Effector CD4-positive, alpha-beta T cell (primary cell): ENCODE measurements at regions not wholly inside any gene's neighbourhood (a gene's known extent, or its start where the extent isn't known, plus 50 kb on each side); places are given as distances from the start of the nearest gene placed in this dataset.
"Not testable (repeated sequence)": the region's sequence is repeated elsewhere in the genome, so short reads cannot be mapped to it uniquely, and the experiment has no call there.

ENCODE experiments used
- DNase-seq: peaks from one replicate; pipeline ENCODE4 v3.0.0-alpha.2; 2020

DNA sequence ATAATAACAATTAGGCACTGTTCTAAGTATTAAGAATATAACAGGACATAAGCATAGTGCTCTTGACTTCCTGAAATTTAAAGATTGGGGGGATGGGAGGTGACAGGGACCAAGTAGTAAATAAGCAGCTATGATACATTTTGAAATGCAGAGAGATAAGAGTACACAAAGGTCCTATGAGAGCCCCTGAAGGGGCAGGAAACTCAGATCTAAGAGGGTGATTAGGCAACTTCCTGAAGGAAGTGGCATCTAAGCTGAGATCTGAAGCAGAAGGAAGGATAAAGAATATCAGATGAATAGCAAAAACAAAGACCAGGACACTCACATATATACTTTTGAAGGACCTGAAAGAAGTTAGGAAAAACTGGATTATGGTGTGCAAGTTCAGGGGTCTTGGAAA, 415.2 kb upstream of the FRG2C start:
- DNase-seq, result no peak

DNA sequence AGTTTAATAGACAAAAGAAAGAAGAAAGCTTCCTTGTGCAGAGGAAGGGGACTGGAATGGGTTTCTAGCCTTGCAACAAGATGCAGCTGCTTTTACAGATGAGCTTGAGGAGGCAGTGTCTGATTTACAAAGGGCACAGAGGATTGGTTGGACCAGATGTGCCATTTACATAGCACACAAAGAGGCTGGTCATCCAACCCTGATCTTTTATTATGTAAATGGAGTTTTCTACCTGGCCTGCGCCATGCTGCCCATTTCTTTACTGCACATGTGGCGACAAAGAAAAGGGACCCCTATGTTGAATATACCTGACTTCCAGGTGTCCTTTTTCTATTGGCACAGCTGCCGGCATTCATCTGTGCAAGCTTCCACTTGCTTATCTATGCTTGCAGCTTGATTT, 409.4 kb upstream of the FRG2C start:
- DNase-seq, result no peak

DNA sequence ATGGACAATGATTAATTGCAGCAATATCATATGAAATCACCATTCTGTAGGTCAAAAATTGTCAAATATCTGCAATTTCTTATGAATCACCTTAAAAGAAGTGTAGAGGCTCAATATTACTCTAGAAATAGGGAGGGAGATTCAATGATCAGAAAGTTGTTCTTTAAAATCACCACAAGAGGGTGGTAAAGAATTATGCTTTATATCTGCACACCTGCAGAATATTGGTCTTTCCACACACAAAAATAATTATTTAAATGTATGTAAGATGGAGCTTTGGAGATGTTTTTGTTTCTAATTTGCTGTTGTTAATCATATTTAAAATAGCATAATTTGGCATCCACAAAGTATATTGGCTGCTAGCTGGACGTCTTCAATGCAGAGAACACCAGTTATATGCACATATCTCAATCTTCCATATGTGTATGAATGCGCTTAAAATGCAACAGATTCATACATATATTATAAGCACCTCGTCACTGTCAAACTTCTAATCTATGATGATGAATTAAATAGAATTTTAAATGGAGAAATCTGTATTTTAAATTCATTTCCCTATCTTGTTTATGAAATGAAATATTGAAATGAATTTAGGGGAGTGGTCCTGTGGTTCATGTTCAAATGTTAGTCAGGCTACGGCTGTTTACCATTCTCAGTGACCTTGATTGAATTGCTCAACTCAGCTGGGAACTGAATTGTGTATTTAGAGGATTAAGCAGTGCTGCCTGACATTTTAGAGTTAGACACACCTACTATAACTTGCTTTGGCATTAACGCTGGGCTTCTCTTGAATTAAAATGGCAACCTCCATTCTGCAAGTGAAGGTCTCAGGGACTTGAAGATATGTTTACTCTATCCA, 405.1 kb upstream of the FRG2C start:
- not testable (repeated sequence) for DNase-seq

DNA sequence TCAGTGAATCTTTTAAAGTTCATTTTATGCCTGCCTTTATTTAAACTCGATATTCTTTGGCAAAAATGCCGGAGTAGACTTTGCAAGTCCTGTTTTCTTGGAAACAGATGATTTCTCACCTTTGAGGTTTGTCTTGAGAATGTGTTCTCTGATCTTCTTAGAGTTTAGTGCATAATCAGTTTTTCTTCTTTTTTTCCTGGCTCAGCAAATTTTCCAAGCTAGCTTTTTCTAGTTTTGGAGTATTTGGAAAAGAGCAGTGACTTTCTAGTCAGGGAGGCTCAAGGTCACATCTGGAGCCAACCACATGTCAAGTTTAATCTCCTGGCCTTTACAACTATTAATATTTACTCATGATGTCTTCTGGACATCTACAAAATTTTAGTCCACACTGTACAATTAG, 403.2 kb upstream of the FRG2C start:
- DNase-seq, result not testable (repeated sequence)

DNA sequence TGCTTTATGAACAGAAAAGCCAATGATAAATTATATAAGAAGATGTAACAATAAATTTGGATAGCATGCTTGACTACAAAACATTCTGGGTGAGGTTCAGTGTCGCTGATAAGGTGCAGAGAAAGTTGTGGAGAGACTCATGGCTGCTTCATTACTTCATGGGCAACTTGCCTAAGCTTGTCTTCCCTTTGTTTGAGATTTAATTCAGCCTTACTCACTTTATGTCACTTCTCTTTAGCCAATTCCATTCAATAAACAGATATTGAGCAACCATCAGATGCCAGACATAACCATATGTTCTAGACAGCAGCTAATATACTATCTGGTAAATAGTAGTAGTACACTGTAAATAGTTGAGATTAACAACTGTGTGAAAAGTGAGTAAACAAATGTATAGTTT, 401.5 kb upstream of the FRG2C start:
- DNase-seq, result no peak

DNA sequence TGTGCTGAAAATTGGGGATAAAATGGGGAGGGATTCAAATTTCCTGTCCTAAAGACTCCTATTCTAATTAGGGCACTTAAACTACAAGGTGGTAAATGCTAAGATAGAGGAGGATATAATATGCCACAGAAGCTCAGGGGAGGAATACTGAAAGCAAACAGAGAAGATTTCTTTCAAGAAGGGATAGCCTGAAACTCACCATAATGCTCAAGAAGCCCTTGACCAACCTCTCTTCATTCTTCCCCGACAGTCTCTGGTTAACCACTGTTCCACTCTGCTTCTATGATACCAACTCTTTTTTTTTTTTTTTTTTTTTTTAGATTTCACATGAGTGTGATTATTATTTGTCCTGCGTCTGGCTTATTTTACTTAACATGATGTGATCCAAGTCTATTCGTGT, 398.2 kb upstream of the FRG2C start:
- DNase-seq, result no peak

DNA sequence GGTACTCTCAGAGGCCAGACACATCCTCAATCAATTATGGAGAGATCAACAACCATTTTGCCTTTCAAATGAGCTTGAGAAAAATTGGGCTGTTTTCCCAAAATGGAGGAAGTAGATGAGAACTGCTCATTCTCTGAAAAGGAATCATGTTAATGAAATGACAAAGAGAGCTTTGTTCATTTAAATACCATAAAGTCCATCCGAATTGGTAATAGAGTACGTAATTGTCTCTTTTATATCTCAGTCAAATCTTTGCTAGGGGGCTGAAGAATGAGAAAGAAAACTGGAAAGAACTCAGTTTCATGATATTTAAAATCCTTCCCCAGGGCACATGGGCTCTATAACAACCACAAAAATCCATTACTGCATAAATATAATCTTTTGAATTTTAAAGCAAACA, 395.6 kb upstream of the FRG2C start:
- not testable (repeated sequence) for DNase-seq

DNA sequence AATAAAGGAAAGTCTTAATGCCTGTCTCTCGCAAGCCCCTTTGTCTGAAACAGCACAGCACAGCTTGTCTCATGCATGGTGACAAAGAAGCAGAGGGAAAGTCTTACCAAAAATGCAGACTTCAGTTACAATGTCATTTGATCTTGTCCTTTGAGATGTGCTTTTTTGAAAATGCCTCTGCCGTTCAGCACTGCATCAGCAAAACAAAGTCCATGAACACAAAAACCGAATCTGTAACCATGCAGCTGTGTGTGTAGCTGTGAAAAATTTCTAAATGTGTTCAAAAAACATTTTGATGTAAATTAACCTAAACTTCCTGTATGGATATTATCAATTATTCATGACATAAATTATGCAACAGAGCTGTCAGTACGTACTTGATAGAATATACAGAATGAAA, 391.9 kb upstream of the FRG2C start:
- not testable (repeated sequence) for DNase-seq

DNA sequence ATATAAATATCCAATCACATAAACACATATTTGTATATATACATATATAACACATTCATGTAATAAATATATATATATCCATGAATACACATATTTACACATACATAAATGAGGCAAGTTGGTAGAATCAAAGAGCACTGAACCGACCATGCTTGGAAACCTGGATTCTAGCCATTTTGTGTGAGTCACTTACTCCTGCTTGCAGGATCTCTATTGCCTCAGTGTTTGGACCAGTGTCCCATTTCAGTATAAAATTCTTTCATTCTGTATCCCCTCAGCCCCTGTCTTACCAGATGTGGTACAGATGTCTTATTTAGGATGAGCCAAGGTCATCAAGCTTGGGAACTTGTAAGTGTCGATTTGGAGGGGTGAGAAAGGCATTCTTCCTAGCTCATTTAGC, 391.4 kb upstream of the FRG2C start:
- DNase-seq, result no peak

DNA sequence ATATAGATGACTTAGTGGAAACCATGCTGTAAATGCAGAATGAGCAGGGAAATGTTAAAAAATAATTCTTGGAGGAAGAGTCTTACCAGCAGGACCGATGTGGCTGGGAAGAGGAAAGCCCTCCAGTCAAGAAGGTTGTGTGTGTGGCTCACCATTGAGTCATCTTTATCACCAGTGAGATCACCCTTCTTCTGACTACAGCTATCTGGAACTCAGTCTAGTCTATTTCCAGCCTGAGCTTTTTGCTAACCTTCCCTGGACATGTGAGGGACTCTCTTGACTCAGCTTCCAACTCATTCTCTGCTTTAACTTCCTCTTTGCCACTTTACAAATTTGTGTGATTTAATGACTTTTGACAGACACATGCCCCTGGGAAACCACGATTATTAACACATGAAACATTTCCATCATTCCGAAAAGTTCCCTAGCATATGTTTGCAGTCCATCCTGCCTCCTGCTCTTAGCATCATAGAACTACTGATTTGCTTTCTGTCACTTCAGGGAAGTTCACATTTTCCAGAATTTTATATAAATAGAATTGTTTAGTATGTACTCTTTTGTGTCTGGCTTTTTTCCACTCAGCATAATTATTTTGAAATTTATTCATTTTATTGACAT, 378.5 kb upstream of the FRG2C start:
- DNase-seq, result not testable (repeated sequence)

DNA sequence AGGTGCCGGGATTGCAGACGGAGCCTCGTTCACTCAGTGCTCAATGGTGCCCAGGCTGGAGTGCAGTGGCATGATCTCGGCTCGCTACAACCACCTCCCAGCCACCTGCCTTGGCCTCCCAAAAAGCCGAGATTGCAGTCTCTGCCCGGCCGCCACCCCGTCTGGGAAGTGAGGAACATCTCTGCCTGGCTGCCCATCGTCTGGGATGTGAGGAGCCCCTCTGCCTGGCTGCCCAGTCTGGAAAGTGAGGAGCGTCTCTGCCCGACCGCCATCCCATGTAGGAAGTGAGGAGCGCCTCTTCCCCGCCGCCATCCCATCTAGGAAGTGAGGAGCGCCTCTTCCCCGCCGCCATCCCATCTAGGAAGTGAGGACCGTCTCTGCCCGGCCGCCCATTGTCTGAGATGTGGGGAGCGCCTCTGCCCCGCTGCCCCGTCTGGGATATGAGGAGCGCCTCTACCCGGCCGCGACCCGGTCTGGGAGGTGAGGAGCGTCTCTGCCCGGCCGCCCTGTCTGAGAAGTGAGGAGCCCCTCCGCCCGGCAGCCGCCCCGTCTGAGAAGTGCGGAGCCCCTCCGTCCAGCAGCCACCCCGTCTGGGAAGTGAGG, 375.1 kb upstream of the FRG2C start:
- not testable (repeated sequence) for DNase-seq

DNA sequence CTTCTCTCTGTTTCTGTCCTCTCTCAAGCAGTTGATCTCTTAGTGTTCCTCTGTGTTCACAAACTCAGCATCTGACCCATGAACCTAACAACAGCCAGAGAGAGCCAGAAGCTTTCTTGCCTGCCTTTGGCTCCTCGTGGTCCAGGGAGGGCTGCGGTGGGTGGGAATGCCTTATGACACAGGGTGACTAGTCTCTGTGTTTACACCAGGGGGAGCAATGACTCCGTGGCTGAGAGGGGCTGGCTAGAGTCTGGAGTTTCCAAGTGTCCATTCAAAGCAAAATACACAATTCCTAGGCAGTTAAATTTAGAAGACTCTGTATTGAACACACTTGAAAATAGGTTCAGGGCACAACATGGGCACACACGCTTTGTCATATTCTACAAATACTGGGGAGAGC, 370.0 kb upstream of the FRG2C start:
- no peak for DNase-seq

DNA sequence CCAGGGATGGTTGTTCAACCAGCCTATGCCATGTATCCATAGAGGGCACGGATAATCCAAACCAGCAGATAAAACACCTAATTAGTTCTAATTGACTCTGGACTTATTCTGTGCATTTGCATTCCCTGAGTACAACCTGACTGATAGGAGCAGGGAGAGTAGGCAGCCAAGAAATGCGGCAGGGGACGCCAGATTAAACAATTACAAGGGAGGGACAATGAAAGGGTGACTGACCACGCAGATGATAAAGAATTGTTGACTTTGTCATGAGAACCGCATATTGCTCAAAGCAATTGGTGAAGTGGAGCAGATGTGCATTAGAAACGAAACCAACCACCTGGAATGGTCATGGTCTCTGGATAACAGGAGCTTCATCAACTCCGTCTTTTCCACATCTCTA, 369.1 kb upstream of the FRG2C start:
- DNase-seq, result no peak

DNA sequence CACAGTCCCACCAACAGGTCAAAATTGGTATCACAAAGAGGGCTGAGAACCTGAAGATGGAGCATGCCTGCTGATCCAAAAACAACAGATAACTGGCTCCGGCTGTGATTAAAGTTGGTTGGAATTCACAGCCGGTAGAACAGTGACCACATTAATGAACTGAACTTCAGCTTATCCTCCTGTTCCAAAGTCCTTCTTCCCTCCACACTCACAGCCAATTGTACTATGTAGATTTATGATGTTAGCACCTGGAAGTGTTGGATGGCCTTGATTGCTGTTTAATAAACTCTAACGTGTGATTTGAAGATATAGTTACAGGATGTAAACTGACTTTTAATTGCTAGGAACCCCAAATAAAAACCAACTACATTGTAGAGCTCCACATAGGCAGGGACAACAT, 367.3 kb upstream of the FRG2C start:
- no peak for DNase-seq

DNA sequence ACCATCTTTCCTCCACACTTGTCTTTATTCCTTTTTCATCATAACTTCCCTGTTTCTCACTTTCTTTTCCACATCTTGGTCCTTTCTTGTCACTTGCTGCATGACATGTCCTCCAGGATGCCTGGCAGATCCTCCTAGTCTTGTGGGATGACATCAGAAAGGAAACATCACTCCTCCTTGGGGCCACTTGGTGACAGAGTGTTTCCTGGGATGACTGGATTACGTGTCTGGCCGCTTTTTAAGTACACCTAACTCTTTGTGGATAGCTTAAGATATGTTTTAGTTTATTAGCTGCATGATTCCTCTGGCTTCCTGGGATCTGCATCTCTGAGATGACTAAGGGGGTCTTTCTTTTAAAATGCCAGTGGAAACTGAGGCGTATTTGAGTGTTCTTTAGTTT, 363.5 kb upstream of the FRG2C start:
- DNase-seq, result no peak

DNA sequence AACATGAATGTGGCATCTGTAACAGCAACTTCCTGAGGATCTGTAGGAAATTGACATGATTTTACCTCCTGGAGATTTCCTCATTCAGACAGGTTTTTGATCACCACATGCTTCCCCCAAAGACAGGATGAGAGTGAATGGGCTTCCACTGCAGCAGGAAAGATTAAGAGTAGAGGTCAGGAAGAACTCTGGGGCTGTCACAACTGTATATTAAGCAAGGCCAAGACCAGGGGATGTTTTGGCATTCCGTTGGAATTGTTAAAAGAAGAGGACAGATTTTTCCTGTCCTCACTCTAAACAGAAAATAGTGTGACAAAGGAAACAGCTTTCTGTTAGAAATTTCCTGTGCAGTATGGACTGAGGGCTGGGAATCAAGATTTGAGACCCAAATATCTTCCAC, 363.1 kb upstream of the FRG2C start:
- DNase-seq, result not testable (repeated sequence)

DNA sequence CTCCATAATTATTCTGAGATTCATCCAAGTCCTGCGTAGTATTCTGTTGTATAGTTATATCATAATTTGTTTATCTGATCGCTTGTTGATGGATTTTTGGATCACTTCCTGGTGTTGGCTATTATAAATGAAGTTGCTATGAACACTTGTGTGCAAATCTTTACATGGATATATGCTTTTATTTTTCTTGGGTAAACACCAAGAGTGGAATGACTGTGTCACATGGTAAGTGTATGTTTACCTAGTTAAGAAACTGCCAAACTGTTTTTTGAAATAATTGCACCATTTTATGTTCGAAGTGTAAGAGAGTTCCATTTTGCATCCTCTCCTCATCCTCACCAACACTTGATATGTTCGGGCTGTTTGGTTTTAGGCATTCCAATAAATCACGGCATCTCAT, 360.4 kb upstream of the FRG2C start:
- DNase-seq, result no peak

DNA sequence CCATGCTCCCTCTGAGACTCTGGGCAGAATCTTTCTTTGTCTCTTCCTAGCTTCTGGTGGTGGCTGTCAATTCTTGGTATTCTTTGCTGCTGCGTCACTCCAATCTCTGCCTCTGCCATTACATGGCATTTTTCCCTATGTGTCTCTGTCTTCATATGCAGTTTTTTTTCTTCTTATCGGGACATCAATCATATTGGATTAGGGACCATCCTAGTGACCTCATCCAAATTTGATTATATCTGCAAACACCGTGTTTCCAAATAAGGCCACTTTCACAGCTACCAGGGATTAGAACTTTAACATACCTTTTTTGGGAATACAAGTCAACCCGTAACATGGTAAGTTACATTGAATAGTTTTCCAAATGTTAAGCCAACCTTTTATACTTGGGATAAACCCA, 358.2 kb upstream of the FRG2C start:
- no peak for DNase-seq

DNA sequence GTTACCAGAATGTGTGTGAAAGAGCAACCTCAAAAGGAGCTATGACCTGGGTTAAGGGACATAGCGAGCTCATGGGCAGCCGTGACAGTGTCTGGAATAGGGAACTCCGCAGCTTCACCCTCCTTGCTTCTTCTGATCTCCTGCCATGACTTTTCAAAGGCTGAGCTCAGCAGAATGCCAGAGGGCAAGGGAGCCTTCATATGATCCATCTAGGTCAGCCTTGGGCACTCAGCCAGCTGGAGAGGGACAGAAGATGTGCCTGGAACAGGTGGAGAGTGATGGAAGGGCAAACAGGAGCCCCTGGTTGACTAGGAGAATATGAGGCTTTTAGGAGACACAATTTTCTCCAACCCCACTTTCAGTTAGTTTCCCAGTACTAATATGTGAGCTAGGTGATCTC, 352.8 kb upstream of the FRG2C start:
- DNase-seq, result not testable (repeated sequence)

DNA sequence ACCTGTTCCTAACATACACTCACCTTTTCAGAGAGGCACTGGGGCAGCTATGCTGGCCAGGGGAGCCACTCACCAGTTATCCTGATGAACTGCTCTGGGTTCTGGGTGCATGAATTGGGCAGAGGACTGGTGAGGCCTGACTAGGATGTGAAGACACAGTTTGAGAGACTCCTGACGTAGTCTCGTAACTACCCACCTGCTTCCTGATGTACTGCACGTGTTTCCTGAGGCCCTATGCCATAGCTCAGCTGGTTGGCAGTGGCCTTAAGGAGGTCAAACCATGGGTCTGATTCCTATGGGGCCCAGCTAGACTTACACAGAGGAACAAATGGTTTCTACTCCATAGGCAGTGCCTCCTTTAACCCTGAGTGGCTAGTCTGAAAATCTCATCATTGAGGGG, 351.7 kb upstream of the FRG2C start:
- DNase-seq, result not testable (repeated sequence)

DNA sequence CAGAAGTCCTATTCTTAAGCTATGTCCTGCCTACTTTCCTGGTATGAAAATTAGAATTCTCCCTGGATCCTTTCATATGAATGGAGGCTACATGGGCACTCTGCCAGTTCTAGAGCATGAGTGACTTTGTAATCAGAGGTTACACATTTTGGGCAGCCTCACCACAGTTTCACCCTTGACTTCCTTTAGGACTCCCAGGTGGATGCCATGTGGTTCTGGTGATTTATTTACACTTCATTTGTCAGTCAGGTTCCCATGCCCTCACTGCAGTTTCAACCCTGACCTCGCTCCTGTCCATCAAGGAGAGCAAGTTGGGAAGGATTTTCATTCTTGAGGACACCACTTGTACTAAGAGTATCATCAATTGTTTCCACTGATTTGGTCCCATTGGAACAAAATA, 344.4 kb upstream of the FRG2C start:
- not testable (repeated sequence) for DNase-seq

DNA sequence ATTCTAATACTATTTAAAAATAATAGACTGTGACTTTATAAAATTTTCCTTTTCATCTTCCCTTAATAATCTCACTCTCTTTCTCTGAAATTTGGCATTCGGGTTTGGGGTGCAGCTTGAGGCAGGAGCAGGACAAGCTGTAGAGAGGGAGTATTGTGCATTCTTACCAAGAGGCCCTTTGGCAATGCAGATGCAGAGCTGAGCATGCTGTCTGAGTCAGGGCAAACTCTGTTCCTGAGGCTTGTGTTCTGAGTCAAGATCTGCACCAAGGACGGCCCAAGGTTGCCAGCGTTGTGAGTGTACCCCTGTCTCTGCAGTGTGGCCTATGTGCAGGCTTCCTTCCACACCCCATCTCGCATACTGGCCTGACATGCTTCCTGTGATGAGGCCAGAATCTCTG, 343.8 kb upstream of the FRG2C start:
- DNase-seq, result no peak

DNA sequence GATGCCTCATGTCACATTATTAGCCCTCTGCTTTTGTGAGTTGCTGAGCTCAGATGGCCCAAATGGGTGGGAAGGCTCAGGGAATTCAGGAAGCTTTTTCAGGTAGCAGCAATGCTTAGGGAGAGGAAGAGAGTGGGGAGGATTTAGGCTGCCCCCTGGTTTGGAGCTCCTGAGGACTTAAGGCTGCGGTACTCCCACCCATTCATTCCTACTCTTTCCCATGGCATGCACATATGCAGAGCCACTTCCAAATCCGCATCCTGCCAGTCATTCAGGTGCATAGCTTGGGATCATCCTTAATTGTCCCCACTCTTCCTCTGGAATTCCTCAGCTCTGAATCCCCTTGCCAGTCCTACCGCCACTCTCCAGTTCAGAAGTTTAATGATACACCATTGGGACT, 343.1 kb upstream of the FRG2C start:
- no peak for DNase-seq

DNA sequence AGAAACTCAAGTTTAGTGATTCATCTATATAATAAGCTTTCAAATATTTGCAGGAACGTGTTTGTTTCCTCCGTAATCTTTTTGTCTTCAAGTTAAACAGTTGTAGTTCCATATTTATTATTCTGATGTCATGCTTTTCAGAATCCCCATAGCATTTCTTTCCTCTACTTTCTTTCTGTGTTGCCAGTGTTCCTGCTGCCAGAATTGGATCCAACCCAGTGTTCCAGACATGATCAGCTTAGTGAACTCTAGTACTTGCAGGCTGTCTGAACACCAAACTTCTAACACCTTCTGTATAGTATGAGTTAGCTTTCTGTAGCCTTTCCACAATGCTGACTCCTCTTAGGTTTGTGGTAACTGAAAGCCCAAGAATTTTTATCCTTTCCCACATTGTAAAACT, 340.2 kb upstream of the FRG2C start:
- not testable (repeated sequence) for DNase-seq
